NB4 (cell line): ENCODE measurements at regions not wholly inside any gene's neighbourhood (a gene's known extent, or its start where the extent isn't known, plus 50 kb on each side); places are given as distances from the start of the nearest gene placed in this dataset.

Experiments used
- MYC ChIP-seq: IDR thresholded peaks from 2 replicates; pipeline ENCODE4 v1.6.1; 2011; ENCODE audit warnings: low read depth, low read length
- POLR2A ChIP-seq: IDR thresholded peaks from 2 replicates; pipeline ENCODE4 v1.6.1; 2011; ENCODE audit warnings: mild to moderate bottlenecking; ENCODE audit not compliant: insufficient read length; ENCODE audit errors: extremely low read depth
- TF ChIP-seq, protein P1 (sequence below): IDR thresholded peaks from one replicate; pipeline ENCODE4 v1.5.1; 2012; ENCODE audit warnings: low read depth, low read length
- TF ChIP-seq, protein P2 (sequence below): IDR thresholded peaks from 2 replicates; pipeline ENCODE4 v1.6.1; 2011; ENCODE audit warnings: low read depth, low read length

GRCh38 chr1:14467112-14467511 is 131.4 kb upstream of the KAZN start:
- TF ChIP-seq, protein P1, sequence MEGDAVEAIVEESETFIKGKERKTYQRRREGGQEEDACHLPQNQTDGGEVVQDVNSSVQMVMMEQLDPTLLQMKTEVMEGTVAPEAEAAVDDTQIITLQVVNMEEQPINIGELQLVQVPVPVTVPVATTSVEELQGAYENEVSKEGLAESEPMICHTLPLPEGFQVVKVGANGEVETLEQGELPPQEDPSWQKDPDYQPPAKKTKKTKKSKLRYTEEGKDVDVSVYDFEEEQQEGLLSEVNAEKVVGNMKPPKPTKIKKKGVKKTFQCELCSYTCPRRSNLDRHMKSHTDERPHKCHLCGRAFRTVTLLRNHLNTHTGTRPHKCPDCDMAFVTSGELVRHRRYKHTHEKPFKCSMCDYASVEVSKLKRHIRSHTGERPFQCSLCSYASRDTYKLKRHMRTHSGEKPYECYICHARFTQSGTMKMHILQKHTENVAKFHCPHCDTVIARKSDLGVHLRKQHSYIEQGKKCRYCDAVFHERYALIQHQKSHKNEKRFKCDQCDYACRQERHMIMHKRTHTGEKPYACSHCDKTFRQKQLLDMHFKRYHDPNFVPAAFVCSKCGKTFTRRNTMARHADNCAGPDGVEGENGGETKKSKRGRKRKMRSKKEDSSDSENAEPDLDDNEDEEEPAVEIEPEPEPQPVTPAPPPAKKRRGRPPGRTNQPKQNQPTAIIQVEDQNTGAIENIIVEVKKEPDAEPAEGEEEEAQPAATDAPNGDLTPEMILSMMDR: no peak
- TF ChIP-seq POLR2A: no peak
- TF ChIP-seq, protein P2, sequence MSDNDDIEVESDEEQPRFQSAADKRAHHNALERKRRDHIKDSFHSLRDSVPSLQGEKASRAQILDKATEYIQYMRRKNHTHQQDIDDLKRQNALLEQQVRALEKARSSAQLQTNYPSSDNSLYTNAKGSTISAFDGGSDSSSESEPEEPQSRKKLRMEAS: no peak
- no peak for TF ChIP-seq MYC
